ENCODE measurements at regions not wholly inside any gene's neighbourhood (a gene's known extent, or its start where the extent isn't known, plus 50 kb on each side); places are given as distances from the start of the nearest gene placed in this dataset.

GRCh38 chr6:80477591-80477990 is 371.1 kb downstream of the BCKDHB start:
- peaks cover 2% of the 10 kb centered on the region for H3K27me3 Mint-ChIP-seq
- intact Hi-C loops (cut with micrococcal nuclease), result no loop called here
- H3K4me3 Mint-ChIP-seq, result no peak overlapping the region
- no peaks in the 10 kb centered on the region for H3K4me1 Mint-ChIP-seq (ENCODE audit: low read depth)
- ChIA-PET CTCF (no interaction called here), POLR2A (no interaction called here)
- ATAC-seq (no peak), DNase-seq (no peak)
- H3K9me3 Mint-ChIP-seq, result no peaks in the 10 kb centered on the region
- no peak for TF ChIP-seq CTCF (IDR thresholded peaks at IDR 0.05)
- no peak overlapping the region for H3K27ac Mint-ChIP-seq
- no peaks in the 10 kb centered on the region for H3K36me3 Mint-ChIP-seq (ENCODE audit: low read depth)

GRCh38 chr6:80472271-80472670 is 365.8 kb downstream of the BCKDHB start:
- H3K4me3 Mint-ChIP-seq, result no peak overlapping the region
- H3K9me3 Mint-ChIP-seq, result no peaks in the 10 kb centered on the region
- H3K27me3 Mint-ChIP-seq, result peaks cover 2% of the 10 kb centered on the region
- no peak for DNase-seq
- no peaks in the 10 kb centered on the region for H3K4me1 Mint-ChIP-seq (ENCODE audit: low read depth)
- POLR2A ChIA-PET, result no interaction called here
- no peak for TF ChIP-seq CTCF (IDR thresholded peaks at IDR 0.05)
- H3K36me3 Mint-ChIP-seq (ENCODE audit: low read depth), result no peaks in the 10 kb centered on the region
- intact Hi-C loops (cut with micrococcal nuclease), result no loop called here
- CTCF ChIA-PET, result no interaction called here
- no peak for ATAC-seq
- H3K27ac Mint-ChIP-seq, result no peak overlapping the region

- DNase-seq (no peak), ATAC-seq (no peak)
- Mint-ChIP-seq H3K36me3 (ENCODE audit: low read depth) (no peaks in the 10 kb centered on the region), H3K4me1 (ENCODE audit: low read depth) (no peaks in the 10 kb centered on the region), H3K4me3 (no peak overlapping the region), H3K9me3 (no peaks in the 10 kb centered on the region), H3K27me3 (no peaks in the 10 kb centered on the region), H3K27ac (no peak overlapping the region)
- intact Hi-C loops (cut with micrococcal nuclease), result no loop called here
- TF ChIP-seq CTCF (IDR thresholded peaks at IDR 0.05), result no peak
- POLR2A ChIA-PET, result no interaction called here
- CTCF ChIA-PET, result no interaction called here
Observed at GRCh38 chr6:80469977-80470376, 363.5 kb downstream of the BCKDHB start.

GRCh38 chr6:80468398-80468797 is 361.9 kb downstream of the BCKDHB start:
- H3K27ac Mint-ChIP-seq, result no peak overlapping the region
- no peaks in the 10 kb centered on the region for H3K9me3 Mint-ChIP-seq
- no peaks in the 10 kb centered on the region for H3K27me3 Mint-ChIP-seq
- ChIA-PET CTCF (no interaction called here), POLR2A (no interaction called here)
- ATAC-seq, result no peak
- no peak for TF ChIP-seq CTCF (IDR thresholded peaks at IDR 0.05)
- no peak overlapping the region for H3K4me3 Mint-ChIP-seq
- intact Hi-C loops (cut with micrococcal nuclease), result no loop called here
- no peaks in the 10 kb centered on the region for H3K36me3 Mint-ChIP-seq (ENCODE audit: low read depth)
- H3K4me1 Mint-ChIP-seq (ENCODE audit: low read depth), result no peaks in the 10 kb centered on the region
- no peak for DNase-seq

- intact Hi-C loops (cut with micrococcal nuclease), result no loop called here
- CTCF ChIA-PET, result no interaction called here
- no peak overlapping the region for H3K4me3 Mint-ChIP-seq
- H3K4me1 Mint-ChIP-seq (ENCODE audit: low read depth), result no peaks in the 10 kb centered on the region
- TF ChIP-seq CTCF (IDR thresholded peaks at IDR 0.05), result no peak
- ATAC-seq (no peak), DNase-seq (no peak)
- no peak overlapping the region for H3K27ac Mint-ChIP-seq
- H3K9me3 Mint-ChIP-seq, result no peaks in the 10 kb centered on the region
- H3K36me3 Mint-ChIP-seq (ENCODE audit: low read depth), result no peaks in the 10 kb centered on the region
- POLR2A ChIA-PET, result no interaction called here
- H3K27me3 Mint-ChIP-seq, result no peaks in the 10 kb centered on the region
Observed at GRCh38 chr6:80467408-80467807, 360.9 kb downstream of the BCKDHB start.

Data from activated CD8-positive, alpha-beta T cell treated with anti-CD3 and anti-CD28 coated beads for 36 hours (primary cell).